Activated CD4-positive, alpha-beta T cell treated with anti-CD3 and anti-CD28 coated beads, Interleukin-2, amount 10 ng/mL, durations not matched to agents 7 days and 5 days (primary cell): ENCODE measurements at regions not wholly inside any gene's neighbourhood (a gene's known extent, or its start where the extent isn't known, plus 50 kb on each side); places are given as distances from the start of the nearest gene placed in this dataset.
A peak's percentile ranks its signal among the peaks of the same experiment; 100 is the strongest.

Source experiments
- CTCF ChIA-PET: fragments of 350-600 bp; sonication (Branson Sonifier 250); formaldehyde crosslinking; loops from one replicate; lab custom pipeline; 2021; ENCODE audit warnings: antibody characterized with exemption; lab: Charles Lee
- POLR2A ChIA-PET: fragments of 350-600 bp; sonication (Branson Sonifier 250); formaldehyde crosslinking; loops from one replicate; lab custom pipeline; 2021; ENCODE audit warnings: antibody characterized with exemption; lab: Charles Lee
- DNase-seq: peaks from one replicate; pipeline ENCODE4 v3.0.0-alpha.2; 2020
- H3K27ac Mint-ChIP-seq: one replicate; pipeline ENCODE4 v1.8.0; 2021; ENCODE audit warnings: mild to moderate bottlenecking, moderate library complexity, mixed read lengths
- H3K27me3 Mint-ChIP-seq: one replicate; pipeline ENCODE4 v1.8.0; 2021; ENCODE audit warnings: mixed read lengths
- H3K36me3 Mint-ChIP-seq: one replicate; pipeline ENCODE4 v1.8.0; 2021; ENCODE audit warnings: low read depth, mixed read lengths
- H3K4me1 Mint-ChIP-seq: one replicate; pipeline ENCODE4 v1.8.0; 2021; ENCODE audit warnings: mixed read lengths
- H3K4me3 Mint-ChIP-seq: one replicate; pipeline ENCODE4 v1.8.0; 2021; ENCODE audit warnings: mild to moderate bottlenecking, moderate library complexity, mixed read lengths
- H3K9me3 Mint-ChIP-seq: one replicate; pipeline ENCODE4 v1.8.0; 2021; ENCODE audit warnings: mixed read lengths

DNA sequence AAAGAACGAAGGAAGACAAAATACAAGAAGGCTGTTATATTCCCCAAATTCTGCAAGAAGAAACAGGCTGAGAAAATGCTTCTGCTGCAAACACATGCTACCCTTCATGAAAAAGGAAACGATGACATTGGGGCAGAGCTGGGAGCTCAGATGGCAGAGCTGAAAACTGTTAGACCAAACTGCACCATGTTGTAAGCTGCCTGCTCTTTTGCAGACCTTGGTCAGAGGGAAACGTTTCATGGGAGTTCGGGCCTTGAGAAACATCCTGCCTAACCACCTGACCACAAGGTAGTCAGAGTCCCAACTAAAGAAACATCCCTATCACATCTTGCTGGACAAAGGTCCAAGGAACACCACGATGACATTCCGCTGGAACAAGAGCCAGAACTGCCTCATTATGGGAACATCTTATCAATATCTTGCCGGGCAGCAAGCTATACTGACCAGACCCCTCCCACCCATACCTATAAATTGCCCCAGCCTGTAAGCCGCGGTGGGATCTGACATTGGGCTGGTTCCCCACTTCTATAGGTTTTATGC, 110.7 kb upstream of the CTSC start:
- H3K9me3 Mint-ChIP-seq = peaks cover 4% of the 10 kb centered on the region
- no peak for DNase-seq
- H3K27ac Mint-ChIP-seq = no peak overlapping the region
- no peaks in the 10 kb centered on the region for H3K36me3 Mint-ChIP-seq
- H3K4me3 Mint-ChIP-seq = no peak overlapping the region
- peaks cover 2% of the 10 kb centered on the region for H3K27me3 Mint-ChIP-seq
- ChIA-PET CTCF (interaction anchor here (0.7 kb wide), 1 partner anchor 160 kb away, joined by 4 read pairs; no protein-coding TSS in a partner anchor), POLR2A (no interaction called here)
- peaks cover 4% of the 10 kb centered on the region for H3K4me1 Mint-ChIP-seq

DNA sequence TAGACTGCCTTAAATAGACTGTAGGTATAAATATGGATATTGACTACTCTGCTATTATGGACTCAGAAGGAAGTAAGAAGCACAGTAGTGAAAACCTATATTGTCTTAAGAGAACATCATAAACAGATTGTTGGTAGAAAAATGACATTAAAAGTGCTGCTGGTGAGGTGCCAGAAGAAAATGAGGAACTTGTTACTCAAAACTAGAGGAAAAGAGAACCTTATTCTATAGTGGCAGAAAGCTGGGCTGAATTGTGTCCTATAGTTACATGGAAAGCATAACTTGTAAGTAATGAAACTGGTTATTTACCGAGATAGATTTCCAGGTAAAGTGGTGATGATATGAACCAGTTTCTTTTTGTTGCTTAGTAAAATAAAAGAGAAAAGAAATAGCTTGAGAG, 109.7 kb upstream of the CTSC start:
- CTCF ChIA-PET = no interaction called here
- peaks cover 4% of the 10 kb centered on the region for H3K9me3 Mint-ChIP-seq

DNA sequence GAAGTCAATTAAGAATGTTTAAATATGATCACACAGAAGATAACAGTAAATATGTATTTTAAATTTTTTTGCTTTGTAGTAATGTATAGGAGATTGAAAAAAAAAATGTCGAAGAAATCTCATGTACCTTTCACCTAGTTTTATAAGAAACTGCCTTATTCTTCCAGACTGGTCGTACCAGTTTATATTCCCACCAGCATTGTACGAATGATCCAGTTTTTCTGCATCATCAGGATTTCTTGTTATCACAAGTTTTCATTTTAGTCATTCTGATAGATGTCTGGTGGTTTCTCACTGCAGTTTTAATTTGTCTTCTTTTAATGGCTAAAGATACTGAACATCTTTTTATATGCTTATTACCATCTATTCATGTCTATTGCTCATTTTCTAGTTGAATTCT, 101.8 kb upstream of the CTSC start:
- H3K4me1 Mint-ChIP-seq = peaks cover 13% of the 10 kb centered on the region
- peaks cover 8% of the 10 kb centered on the region for H3K36me3 Mint-ChIP-seq
- peaks cover 1% of the 10 kb centered on the region for H3K27me3 Mint-ChIP-seq
- no peak overlapping the region for H3K27ac Mint-ChIP-seq
- no peak for DNase-seq
- ChIA-PET POLR2A (no interaction called here), CTCF (interaction anchor here (0.6 kb wide), 1 partner anchor 74 kb away, joined by 3 read pairs; no protein-coding TSS in a partner anchor)
- H3K9me3 Mint-ChIP-seq = peaks cover 16% of the 10 kb centered on the region
- no peak overlapping the region for H3K4me3 Mint-ChIP-seq

More for the DNA sequence above, 109.7 kb upstream of the CTSC start:
- no peaks in the 10 kb centered on the region for H3K36me3 Mint-ChIP-seq
- H3K4me1 Mint-ChIP-seq = peaks cover 4% of the 10 kb centered on the region
- no peaks in the 10 kb centered on the region for H3K27me3 Mint-ChIP-seq
- H3K27ac Mint-ChIP-seq = no peak overlapping the region
- no peak overlapping the region for H3K4me3 Mint-ChIP-seq
- POLR2A ChIA-PET = no interaction called here
- DNase-seq = no peak

DNA sequence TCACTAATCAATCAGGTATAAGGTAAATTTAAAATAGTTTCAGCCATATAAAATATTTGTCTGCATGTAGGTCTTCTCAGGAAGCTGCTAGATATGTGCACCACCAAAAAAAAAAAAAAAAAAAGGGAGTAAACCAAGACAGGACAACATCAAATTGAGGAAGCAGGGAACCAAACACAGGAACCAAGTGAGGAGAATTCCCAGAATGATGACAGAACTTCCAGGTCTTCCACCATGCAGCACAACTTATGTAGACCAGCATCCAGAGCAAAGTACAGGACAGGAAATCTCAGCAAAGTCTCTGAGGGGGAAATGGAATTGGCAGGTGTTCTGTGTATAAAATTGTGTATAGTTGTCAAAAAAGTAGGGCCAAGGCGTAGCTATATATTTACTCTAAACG, 101.2 kb upstream of the CTSC start:
- ChIA-PET POLR2A (no interaction called here), CTCF (no interaction called here)
- H3K27me3 Mint-ChIP-seq = peaks cover 1% of the 10 kb centered on the region
- peaks cover 22% of the 10 kb centered on the region for H3K9me3 Mint-ChIP-seq
- peaks cover 13% of the 10 kb centered on the region for H3K4me1 Mint-ChIP-seq
- no peak for DNase-seq
- no peak overlapping the region for H3K4me3 Mint-ChIP-seq
- no peak overlapping the region for H3K27ac Mint-ChIP-seq
- H3K36me3 Mint-ChIP-seq = peaks cover 12% of the 10 kb centered on the region

DNA sequence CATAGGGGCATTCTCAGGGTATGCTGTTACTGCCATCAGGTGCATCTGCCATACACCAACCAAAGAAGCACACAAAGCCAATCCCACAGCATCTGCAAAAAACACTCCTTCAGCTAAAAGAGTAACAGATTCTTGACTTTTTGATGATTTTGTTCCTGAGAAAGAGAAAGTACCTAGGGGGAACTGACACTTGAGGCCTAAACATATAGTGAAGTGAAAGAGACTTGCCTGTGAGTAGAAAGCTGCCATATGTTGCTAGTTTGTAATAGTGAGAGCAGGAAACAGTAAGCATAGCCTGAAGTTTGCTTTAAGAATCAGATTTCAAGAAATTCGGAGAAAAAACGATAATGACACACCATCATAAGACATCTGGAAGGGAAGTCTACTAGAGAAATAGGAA, 97.9 kb upstream of the CTSC start:
- peaks cover 25% of the 10 kb centered on the region for H3K9me3 Mint-ChIP-seq
- H3K36me3 Mint-ChIP-seq = peaks cover 12% of the 10 kb centered on the region
- peaks cover 13% of the 10 kb centered on the region for H3K4me1 Mint-ChIP-seq
- ChIA-PET CTCF (interaction anchor here (0.6 to 1.3 kb wide), 2 partner anchors 9 kb away, joined by 3 read pairs; no protein-coding TSS in a partner anchor), POLR2A (no interaction called here)
- H3K4me3 Mint-ChIP-seq = no peak overlapping the region
- DNase-seq = no peak
- peak overlapping the region; percentile 4 for H3K27ac Mint-ChIP-seq
- peaks cover 1% of the 10 kb centered on the region for H3K27me3 Mint-ChIP-seq

DNA sequence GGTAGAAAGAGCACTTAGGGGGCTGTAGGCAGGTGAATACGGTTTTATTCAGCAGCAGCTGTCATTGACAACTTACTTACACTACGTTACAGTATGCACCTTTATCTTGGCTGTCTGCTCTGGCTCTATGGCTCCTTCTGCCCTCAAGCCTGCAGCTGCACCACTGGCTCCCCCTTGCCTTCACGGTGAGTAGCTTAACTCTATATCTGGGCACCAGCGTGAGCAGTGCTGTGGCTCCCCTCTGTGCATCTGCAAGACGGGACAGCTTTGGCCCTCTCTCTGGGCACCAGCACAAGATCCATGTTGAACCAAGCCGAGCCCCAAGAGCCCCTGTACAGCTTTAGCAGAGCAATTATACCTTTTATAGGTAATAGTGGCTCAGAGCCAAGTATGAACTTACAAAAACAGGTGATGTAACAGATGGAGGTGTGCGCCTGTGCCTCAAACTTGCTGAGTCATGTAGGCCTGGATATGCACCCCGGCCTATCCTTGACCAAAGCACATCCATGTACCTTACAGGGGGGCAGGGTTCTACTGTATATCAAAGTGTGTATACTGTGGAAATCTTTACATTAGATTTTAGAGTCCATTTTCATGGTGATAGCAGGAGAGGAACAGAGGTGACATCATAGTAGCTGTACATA, 96.9 kb upstream of the CTSC start:
- Mint-ChIP-seq H3K4me3 (no peak overlapping the region), H3K4me1 (peaks cover 13% of the 10 kb centered on the region), H3K27ac (no peak overlapping the region), H3K9me3 (peaks cover 25% of the 10 kb centered on the region), H3K27me3 (no peaks in the 10 kb centered on the region), H3K36me3 (peaks cover 12% of the 10 kb centered on the region)
- POLR2A ChIA-PET = no interaction called here
- no peak for DNase-seq
- CTCF ChIA-PET = interaction anchor here (0.6 to 1.6 kb wide), 3 partner anchors 8 to 17 kb away, joined by 3 to 4 read pairs (median 3); no protein-coding TSS in a partner anchor

DNA sequence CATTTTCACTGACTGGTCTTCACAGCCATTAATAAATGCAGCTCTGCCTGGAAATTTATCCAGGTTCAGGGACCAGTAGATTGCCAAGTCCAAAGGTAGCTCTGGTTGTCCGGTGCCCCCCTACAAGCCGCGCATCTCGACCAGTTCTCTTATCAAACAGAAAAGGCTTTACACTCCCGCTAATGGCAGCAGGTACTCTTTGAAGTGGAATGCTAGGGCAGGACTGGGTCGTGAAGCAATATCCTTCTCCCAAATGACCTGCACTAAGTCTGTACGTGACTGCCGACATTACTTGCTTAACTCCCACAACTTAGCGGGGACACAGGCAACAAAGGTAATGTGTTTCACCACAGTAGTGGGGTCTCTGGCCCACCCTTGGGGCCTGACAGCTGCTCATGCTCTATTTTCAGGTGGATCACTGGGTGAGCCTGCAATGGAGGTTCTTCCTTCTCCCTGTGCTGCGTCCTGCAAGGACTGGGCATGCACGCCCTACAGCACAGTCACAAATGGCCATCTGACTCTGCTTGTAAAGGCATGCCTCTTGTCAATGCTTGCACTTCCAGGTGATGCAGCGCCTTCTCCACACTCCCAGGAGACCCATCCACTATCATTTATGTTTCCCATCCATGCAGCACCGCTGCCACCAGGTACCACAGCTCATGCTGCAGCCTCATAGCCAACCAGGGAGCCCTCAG, 96.1 kb upstream of the CTSC start:
- H3K4me3 Mint-ChIP-seq = no peak overlapping the region
- H3K36me3 Mint-ChIP-seq = peaks cover 12% of the 10 kb centered on the region
- H3K27me3 Mint-ChIP-seq = no peaks in the 10 kb centered on the region
- CTCF ChIA-PET = interaction anchor here (0.9 to 1.7 kb wide), 3 partner anchors 11 to 91 kb away, joined by 3 to 4 read pairs (median 4); no protein-coding TSS in a partner anchor
- H3K27ac Mint-ChIP-seq = no peak overlapping the region
- no peak for DNase-seq
- POLR2A ChIA-PET = no interaction called here
- H3K9me3 Mint-ChIP-seq = peaks cover 25% of the 10 kb centered on the region
- peaks cover 13% of the 10 kb centered on the region for H3K4me1 Mint-ChIP-seq

DNA sequence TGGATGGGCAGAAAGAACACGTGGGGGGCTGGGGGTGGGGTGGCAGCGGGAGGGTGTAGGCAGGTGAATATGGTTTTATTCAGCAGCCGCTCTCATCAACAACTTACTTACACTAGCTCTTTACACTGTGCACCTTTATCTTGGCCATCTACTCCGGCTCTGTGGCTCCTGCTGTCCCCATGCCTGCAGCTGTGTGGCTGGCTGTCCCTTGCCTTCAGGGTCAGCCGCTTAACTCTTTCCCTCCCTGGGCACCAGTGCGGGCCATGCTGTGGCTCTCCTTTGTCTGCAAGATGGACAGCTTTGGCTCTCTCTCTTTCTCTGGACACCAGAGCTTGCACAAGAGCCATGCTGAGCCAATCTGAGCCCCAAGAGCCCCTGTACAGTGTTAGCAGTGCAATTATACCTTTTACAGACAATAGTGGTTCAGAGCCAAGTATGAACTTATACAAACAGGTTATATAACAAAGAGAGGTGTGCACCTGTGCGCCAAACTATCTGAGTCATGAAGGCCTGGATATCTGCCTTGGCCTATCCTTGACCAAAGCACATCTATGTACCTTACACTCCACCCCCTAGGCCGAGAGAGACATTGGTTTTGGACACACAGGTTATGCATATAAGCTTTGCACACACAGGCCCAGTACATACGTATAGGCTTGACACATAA, 94.3 kb upstream of the CTSC start:
- Mint-ChIP-seq H3K27me3 (no peaks in the 10 kb centered on the region), H3K9me3 (peaks cover 21% of the 10 kb centered on the region), H3K36me3 (peaks cover 9% of the 10 kb centered on the region), H3K4me1 (peaks cover 9% of the 10 kb centered on the region), H3K27ac (no peak overlapping the region), H3K4me3 (no peak overlapping the region)
- DNase-seq = no peak
- ChIA-PET POLR2A (no interaction called here), CTCF (interaction anchor here (0.8 to 1.4 kb wide), 3 partner anchors 10 to 21 kb away, joined by 3 to 4 read pairs (median 3); no protein-coding TSS in a partner anchor)

DNA sequence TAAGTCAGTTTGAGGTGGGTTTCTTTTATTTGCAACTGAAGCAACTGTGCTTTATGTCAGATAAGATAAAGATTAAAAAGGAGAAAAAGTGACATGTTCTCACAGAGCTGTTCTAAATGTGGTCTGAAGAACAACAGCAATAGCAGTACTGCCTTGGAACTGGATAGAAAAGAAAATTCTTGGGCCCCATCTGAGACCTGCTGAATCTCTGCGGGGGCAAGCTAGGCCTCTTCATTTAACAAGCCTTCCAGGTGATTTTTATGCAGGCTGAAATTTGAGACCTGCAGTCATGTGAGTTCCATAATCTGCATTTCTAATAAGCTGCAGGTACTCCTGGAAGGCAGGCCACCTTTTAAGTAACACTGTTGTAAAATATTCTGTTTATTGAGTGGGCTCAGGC, 91.4 kb upstream of the CTSC start:
- no peak overlapping the region for H3K27ac Mint-ChIP-seq
- H3K4me1 Mint-ChIP-seq = peaks cover 20% of the 10 kb centered on the region
- ChIA-PET POLR2A (no interaction called here), CTCF (interaction anchor here (1.1 to 1.4 kb wide), 2 partner anchors 13 to 26 kb away, joined by 4 read pairs; no protein-coding TSS in a partner anchor)
- no peaks in the 10 kb centered on the region for H3K27me3 Mint-ChIP-seq
- peaks cover 7% of the 10 kb centered on the region for H3K9me3 Mint-ChIP-seq
- peaks cover 11% of the 10 kb centered on the region for H3K36me3 Mint-ChIP-seq
- H3K4me3 Mint-ChIP-seq = no peak overlapping the region
- DNase-seq = no peak

DNA sequence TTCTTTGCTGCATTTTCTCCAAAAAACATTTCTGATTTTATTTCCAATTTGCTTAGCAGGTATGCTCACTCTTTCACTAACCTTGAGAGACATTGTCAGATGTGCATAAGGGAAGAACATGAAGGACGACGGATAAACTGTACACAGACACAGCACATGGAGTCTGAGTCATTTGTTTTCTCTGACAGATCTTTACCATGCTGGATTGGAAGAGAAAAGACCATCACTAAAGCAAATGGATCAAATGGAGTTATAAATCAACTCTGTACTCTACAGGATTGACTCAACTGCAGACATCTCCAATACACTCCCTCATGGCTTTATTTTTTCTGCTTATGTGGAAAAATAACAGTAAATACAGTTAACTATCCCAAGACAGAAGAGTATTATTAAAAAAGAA, 90.2 kb upstream of the CTSC start:
- POLR2A ChIA-PET = no interaction called here
- CTCF ChIA-PET = interaction anchor here (1.4 kb wide), 1 partner anchor 11 kb away, joined by 4 read pairs; no protein-coding TSS in a partner anchor

DNA sequence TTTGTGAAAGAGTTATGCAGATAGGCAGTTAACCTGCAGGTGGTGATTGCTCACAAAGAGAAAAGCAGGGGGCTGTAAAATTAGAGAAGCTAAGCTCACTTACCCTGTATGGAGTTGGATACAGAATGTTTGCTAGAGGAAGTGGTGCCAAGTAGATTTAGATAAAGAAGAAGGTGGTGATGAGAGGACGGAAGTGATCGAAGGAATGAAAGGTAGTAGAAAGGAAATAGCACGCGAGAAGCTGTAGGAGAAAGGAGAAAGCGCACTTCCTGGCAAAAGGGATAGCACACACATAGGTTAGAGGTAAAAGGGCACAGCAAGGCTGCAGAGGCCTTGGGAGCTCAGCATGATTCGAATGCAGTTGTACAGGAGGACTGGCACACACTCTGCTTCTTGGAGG, 87.3 kb upstream of the CTSC start:
- Mint-ChIP-seq H3K4me1 (peaks cover 58% of the 10 kb centered on the region), H3K9me3 (peaks cover 10% of the 10 kb centered on the region), H3K36me3 (peaks cover 27% of the 10 kb centered on the region), H3K27me3 (no peaks in the 10 kb centered on the region), H3K4me3 (no peak overlapping the region), H3K27ac (peak overlapping the region; percentile 70)
- ChIA-PET CTCF (interaction anchor here (0.6 to 2.7 kb wide), 4 partner anchors 13 to 294 kb away, joined by 3 to 6 read pairs (median 4); no protein-coding TSS in a partner anchor), POLR2A (no interaction called here)
- peak; percentile 12 for DNase-seq

More for the DNA sequence above, 90.2 kb upstream of the CTSC start:
- DNase-seq = no peak
- H3K27ac Mint-ChIP-seq = no peak overlapping the region
- no peaks in the 10 kb centered on the region for H3K27me3 Mint-ChIP-seq
- no peak overlapping the region for H3K4me3 Mint-ChIP-seq
- H3K4me1 Mint-ChIP-seq = peaks cover 31% of the 10 kb centered on the region
- peaks cover 17% of the 10 kb centered on the region for H3K36me3 Mint-ChIP-seq
- peaks cover 8% of the 10 kb centered on the region for H3K9me3 Mint-ChIP-seq

DNA sequence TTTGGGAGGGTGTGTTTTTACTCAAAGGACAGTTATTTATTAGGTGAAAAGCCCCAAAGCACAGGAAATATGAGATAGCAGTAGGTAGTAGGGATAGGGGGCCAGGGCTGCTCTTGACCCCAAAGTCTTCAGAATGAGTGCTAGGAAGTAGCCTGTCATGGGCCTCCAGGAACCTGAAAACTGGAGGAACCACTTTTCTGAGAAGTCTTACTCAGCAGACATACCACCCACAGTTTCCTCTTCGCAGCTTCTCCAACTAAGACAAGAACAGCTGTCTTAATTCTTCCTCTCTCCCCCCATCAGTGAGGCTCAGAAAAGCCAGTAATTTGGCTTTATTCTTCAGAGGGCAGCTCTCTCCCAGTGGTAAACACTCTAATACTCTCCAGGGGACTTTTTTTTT, 84.0 kb upstream of the CTSC start:
- ChIA-PET CTCF (interaction anchor here (0.6 to 0.9 kb wide), 3 partner anchors 9 to 66 kb away, joined by 3 to 4 read pairs (median 4); no protein-coding TSS in a partner anchor), POLR2A (interaction anchor here (1.0 to 1.1 kb wide), 2 partner anchors 31 to 85 kb away, joined by 4 to 7 read pairs; no protein-coding TSS in a partner anchor)
- Mint-ChIP-seq H3K9me3 (peaks cover 13% of the 10 kb centered on the region), H3K4me3 (peak overlapping the region; percentile 44), H3K27me3 (no peaks in the 10 kb centered on the region), H3K36me3 (peaks cover 44% of the 10 kb centered on the region), H3K27ac (peak overlapping the region; percentile 86), H3K4me1 (peaks cover 85% of the 10 kb centered on the region)
- peak; percentile 46 for DNase-seq
